Fibroblast of villous mesenchyme (primary cell): ENCODE measurements at regions not wholly inside any gene's neighbourhood (a gene's known extent, or its start where the extent isn't known, plus 50 kb on each side); places are given as distances from the start of the nearest gene placed in this dataset.

Experiments used
- DNase-seq: peaks from one replicate; pipeline ENCODE4 v3.0.0-alpha.2; 2010; ENCODE audit warnings: low read depth
- H3K4me3 ChIP-seq: 2 replicates; pipeline ENCODE4 v1.5.1; 2011; ENCODE audit warnings: low read depth, mild to moderate bottlenecking, low read length
- TF ChIP-seq, protein P1 (sequence below): IDR thresholded peaks from 2 replicates; pipeline ENCODE4 v1.5.1; 2012; ENCODE audit warnings: low read depth, mild to moderate bottlenecking, low read length; ENCODE audit not compliant: insufficient read depth

- TF ChIP-seq, protein P1, sequence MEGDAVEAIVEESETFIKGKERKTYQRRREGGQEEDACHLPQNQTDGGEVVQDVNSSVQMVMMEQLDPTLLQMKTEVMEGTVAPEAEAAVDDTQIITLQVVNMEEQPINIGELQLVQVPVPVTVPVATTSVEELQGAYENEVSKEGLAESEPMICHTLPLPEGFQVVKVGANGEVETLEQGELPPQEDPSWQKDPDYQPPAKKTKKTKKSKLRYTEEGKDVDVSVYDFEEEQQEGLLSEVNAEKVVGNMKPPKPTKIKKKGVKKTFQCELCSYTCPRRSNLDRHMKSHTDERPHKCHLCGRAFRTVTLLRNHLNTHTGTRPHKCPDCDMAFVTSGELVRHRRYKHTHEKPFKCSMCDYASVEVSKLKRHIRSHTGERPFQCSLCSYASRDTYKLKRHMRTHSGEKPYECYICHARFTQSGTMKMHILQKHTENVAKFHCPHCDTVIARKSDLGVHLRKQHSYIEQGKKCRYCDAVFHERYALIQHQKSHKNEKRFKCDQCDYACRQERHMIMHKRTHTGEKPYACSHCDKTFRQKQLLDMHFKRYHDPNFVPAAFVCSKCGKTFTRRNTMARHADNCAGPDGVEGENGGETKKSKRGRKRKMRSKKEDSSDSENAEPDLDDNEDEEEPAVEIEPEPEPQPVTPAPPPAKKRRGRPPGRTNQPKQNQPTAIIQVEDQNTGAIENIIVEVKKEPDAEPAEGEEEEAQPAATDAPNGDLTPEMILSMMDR, result no peak
- H3K4me3 ChIP-seq, result no peak overlapping the region
Measured at GRCh38 chr2:4868466-4868865, 823.7 kb upstream of the SOX11 start.

DNA sequence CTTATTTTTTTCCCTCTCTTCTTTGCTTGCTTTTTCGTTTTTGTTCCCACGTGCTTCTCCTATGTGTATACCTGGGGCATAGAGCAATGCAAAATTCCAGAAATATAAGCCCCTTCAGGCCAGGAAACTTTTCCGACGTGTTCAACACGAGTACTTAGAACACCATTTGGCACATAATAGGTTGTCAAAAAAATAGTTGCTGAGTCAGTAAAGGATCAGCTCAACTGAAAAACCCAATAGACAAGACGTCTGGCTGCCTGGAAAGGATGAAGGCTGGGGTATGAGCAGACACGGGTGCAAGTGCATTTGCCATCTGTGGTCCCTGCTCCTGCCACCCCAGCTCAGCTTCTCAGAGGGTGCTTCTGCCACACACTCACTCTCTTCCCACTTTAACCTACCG lies 823.0 kb upstream of the SOX11 start:
- TF ChIP-seq, protein P1, result no peak
- H3K4me3 ChIP-seq, result no peak overlapping the region
- DNase-seq, result no peak

More at GRCh38 chr2:4868466-4868865, 823.7 kb upstream of the SOX11 start:
- DNase-seq, result no peak

- no peak for DNase-seq
- H3K4me3 ChIP-seq, result no peak overlapping the region
- TF ChIP-seq, protein P1, result no peak
Measured at GRCh38 chr2:4873364-4873763, 818.8 kb upstream of the SOX11 start.

- no peak for DNase-seq
- TF ChIP-seq, protein P1, result no peak
- no peak overlapping the region for H3K4me3 ChIP-seq
Measured at GRCh38 chr2:4873876-4874593, 818.1 kb upstream of the SOX11 start.

- no peak for DNase-seq
- TF ChIP-seq, protein P1, result no peak
- H3K4me3 ChIP-seq, result no peak overlapping the region
Measured at GRCh38 chr2:4882421-4882820, 809.8 kb upstream of the SOX11 start.

- H3K4me3 ChIP-seq, result no peak overlapping the region
- TF ChIP-seq, protein P1, result no peak
- no peak for DNase-seq
Measured at GRCh38 chr2:4882941-4883340, 809.2 kb upstream of the SOX11 start.

GRCh38 chr2:4883375-4883774 lies 808.8 kb upstream of the SOX11 start:
- TF ChIP-seq, protein P1, result no peak
- DNase-seq, result no peak
- no peak overlapping the region for H3K4me3 ChIP-seq
